Endothelial cell of umbilical vein (primary cell): ENCODE measurements at regions not wholly inside any gene's neighbourhood (a gene's known extent, or its start where the extent isn't known, plus 50 kb on each side); places are given as distances from the start of the nearest gene placed in this dataset.

ENCODE experiments used
- BruUV-seq: library from RNA; stranded (reverse); fragments of 400-500 nt; replicated peaks from 2 replicates; lab custom pipeline; 2021; lab: Mats Ljungman, UMichigan
- CTCF ChIA-PET: fragments of 300-600, 350-600 bp; sonication (Branson Sonifier 250); formaldehyde crosslinking; loops from one replicate; lab custom pipeline; 2021; ENCODE audit warnings: antibody characterized with exemption, inconsistent platforms; lab: Charles Lee
- POLR2A ChIA-PET: fragments of 300-600, 350-600 bp; sonication (Branson Sonifier 250); formaldehyde crosslinking; loops from one replicate; lab custom pipeline; 2021; ENCODE audit warnings: antibody characterized with exemption, inconsistent platforms; lab: Charles Lee
- DNase-seq: peaks from one replicate; pipeline ENCODE4 v3.0.0-alpha.2; 2011; ENCODE audit warnings: low read depth, low spot score
- FAIRE-seq: peaks from 2 replicates; lab custom pipeline; 2011; peaks lifted over from hg19 to GRCh38; lab: Jason Lieb, UNC
- H2AFZ ChIP-seq: 2 replicates; pipeline ENCODE4 v1.6.0; 2012; ENCODE audit warnings: low read depth, low read length, control low read depth, inconsistent platforms
- H3K27ac ChIP-seq: 2 replicates; pipeline ENCODE4 v1.5.1; 2011; ENCODE audit warnings: low read depth, mild to moderate bottlenecking, control low read depth, low read length, moderate library complexity; ENCODE audit not compliant: insufficient read depth
- H3K27me3 ChIP-seq, 2 experiments: 2 replicates each; pipeline versions ENCODE4 v1.6.0 to v1.6.1; 2011; ENCODE audit warnings: low read length in 2 of 2, mixed read lengths in 1 of 2; ENCODE audit not compliant: control insufficient read depth in 2 of 2, insufficient read depth in 2 of 2
- H3K36me3 ChIP-seq, 2 experiments: 2 replicates in 1 of 2; 3 replicates in 1 of 2; pipeline ENCODE4 v1.5.1; 2011; ENCODE audit warnings: low read length in 2 of 2, mild to moderate bottlenecking in 1 of 2, moderate library complexity in 1 of 2; ENCODE audit not compliant: control insufficient read depth in 2 of 2, insufficient read depth in 2 of 2; ENCODE audit errors: extremely low read depth in 1 of 2
- H3K4me1 ChIP-seq: 3 replicates; pipeline ENCODE4 v1.5.1; 2011; ENCODE audit warnings: mild to moderate bottlenecking, low read length; ENCODE audit not compliant: control insufficient read depth, insufficient read depth; ENCODE audit errors: extremely low read depth
- H3K4me2 ChIP-seq: 2 replicates; pipeline ENCODE4 v1.6.1; 2011; ENCODE audit warnings: low read length, control low read depth, mixed read lengths; ENCODE audit not compliant: insufficient read depth
- H3K4me3 ChIP-seq, 3 experiments: fragments of 200-600 bp in 1 of 3; sonication (generic), shearing (Covaris generic) in 1 of 3; replicated peaks in 1 of 3; 2 replicates each; pipeline ENCODE4 v1.5.1; 2011 to 2016; ENCODE audit warnings: control low read depth in 3 of 3, low read length in 3 of 3, mild to moderate bottlenecking in 2 of 3, inconsistent platforms in 1 of 3, low read depth in 1 of 3, moderate library complexity in 1 of 3; ENCODE audit not compliant: insufficient read depth in 1 of 3
- H3K79me2 ChIP-seq: 2 replicates; pipeline ENCODE4 v1.6.0; 2012; ENCODE audit warnings: low read length, inconsistent platforms; ENCODE audit not compliant: control insufficient read depth, insufficient read depth
- H3K9ac ChIP-seq: replicated peaks from 2 replicates; pipeline ENCODE3; 2011; ENCODE audit warnings: low read length, control low read depth; ENCODE audit not compliant: insufficient read depth; ENCODE audit errors: extremely low read depth
- H3K9me1 ChIP-seq: replicated peaks from 3 replicates; pipeline ENCODE4 v1.6.0; 2011; ENCODE audit warnings: mild to moderate bottlenecking, low read length; ENCODE audit not compliant: control insufficient read depth, insufficient read depth; ENCODE audit errors: extremely low read depth
- H3K9me3 ChIP-seq: replicated peaks from 2 replicates; pipeline ENCODE4 v1.5.1; 2012; ENCODE audit warnings: low read length, inconsistent platforms; ENCODE audit not compliant: control insufficient read depth, insufficient read depth
- H4K20me1 ChIP-seq: replicated peaks from 2 replicates; pipeline ENCODE3; 2011; ENCODE audit warnings: mild to moderate bottlenecking, low read length; ENCODE audit not compliant: control insufficient read depth, insufficient read depth; ENCODE audit errors: extremely low read depth
- CTCF ChIP-seq, 2 donors: IDR thresholded peaks; 1 replicate in 1 of 2; 2 replicates in 1 of 2; pipeline ENCODE4 v1.5.1; 2011; ENCODE audit warnings: low read length in 2 of 2, mild to moderate bottlenecking in 2 of 2, moderate library complexity in 2 of 2, control low read depth in 1 of 2, inconsistent platforms in 1 of 2, low read depth in 1 of 2; ENCODE audit not compliant: insufficient read depth in 1 of 2; ENCODE audit errors: extremely low read depth in 1 of 2
- EZH2 ChIP-seq: IDR thresholded peaks from 2 replicates; pipeline ENCODE4 v1.6.1; 2012; ENCODE audit warnings: borderline replicate concordance, low read depth, mild to moderate bottlenecking, moderate library complexity, low read length, inconsistent platforms; ENCODE audit not compliant: severe bottlenecking
- FOS ChIP-seq: IDR thresholded peaks from 2 replicates; pipeline ENCODE4 v1.6.1; 2011; ENCODE audit warnings: mild to moderate bottlenecking, low read length, moderate library complexity, borderline replicate concordance; ENCODE audit not compliant: insufficient read depth
- GATA2 ChIP-seq: IDR thresholded peaks from 2 replicates; pipeline ENCODE4 v1.7.0; 2011; ENCODE audit warnings: low read depth, mild to moderate bottlenecking, moderate library complexity, mixed read lengths, low read length; ENCODE audit not compliant: insufficient read length, insufficient read depth
- JUN ChIP-seq: IDR thresholded peaks from 2 replicates; pipeline ENCODE4 v1.6.1; 2011; ENCODE audit warnings: borderline replicate concordance, low read depth; ENCODE audit not compliant: insufficient read length, insufficient read depth
- MAX ChIP-seq: IDR thresholded peaks from 2 replicates; pipeline ENCODE4 v1.6.1; 2011; ENCODE audit not compliant: insufficient read depth, insufficient read length
- MYC ChIP-seq: IDR thresholded peaks from one replicate; pipeline ENCODE4 v1.6.1; 2011; ENCODE audit warnings: mild to moderate bottlenecking, low read depth, low read length
- POLR2A ChIP-seq: IDR thresholded peaks from 2 replicates; pipeline ENCODE4 v1.6.1; 2012; ENCODE audit warnings: low read depth, mild to moderate bottlenecking, control low read depth, low read length
- POLR2AphosphoS5 ChIP-seq: IDR thresholded peaks from 2 replicates; pipeline ENCODE4 v1.6.1; 2012; ENCODE audit warnings: low read depth, mild to moderate bottlenecking, control low read depth, low read length, moderate library complexity; ENCODE audit not compliant: insufficient read depth
- dilution Hi-C: fragments of 300-500 bp; cut with MboI; formaldehyde crosslinking; loops from one replicate; pipeline ENCODE4 v1.15.0; 2019; ENCODE audit warnings: low sequenced_read_pairs; ENCODE audit not compliant: extremely low pct_ligation_motif_present
- intact Hi-C: fragments of 100-400 bp; cut with micrococcal nuclease; formaldehyde crosslinking; loops from one replicate; pipeline ENCODE4 v1.10.0; 2022

GRCh38 chr14:94922595-94923239 lies 152.8 kb upstream of the GSC start:
- ChIA-PET CTCF (interaction anchor here (0.6 kb wide), 1 partner anchor 467 kb away, joined by 3 read pairs; no protein-coding TSS in a partner anchor), POLR2A (no interaction called here)
- no peak overlapping the region for H3K4me2 ChIP-seq
- H3K9me1 ChIP-seq: no peaks in the 10 kb centered on the region
- no peak for FAIRE-seq
- no peaks in the 10 kb centered on the region for H3K79me2 ChIP-seq
- H3K4me3 ChIP-seq: no peak overlapping the region
- TF ChIP-seq CTCF (IDR thresholded peaks at IDR 0.05; ENCODE audit: extremely low read depth in 1 of 2, insufficient read depth in 1 of 2, low read depth in 1 of 2, low read length in 2 of 2) (no peak), EZH2 (no peak), JUN (no peak), POLR2AphosphoS5 (no peak), FOS (no peak), MAX (no peak), GATA2 (no peak), POLR2A (no peak), MYC (no peak)
- no peaks in the 10 kb centered on the region for H4K20me1 ChIP-seq
- H3K27ac ChIP-seq: no peak overlapping the region
- no peaks in the 10 kb centered on the region for H3K36me3 ChIP-seq
- H3K9ac ChIP-seq: no peak overlapping the region
- H3K27me3 ChIP-seq: no peaks in the 10 kb centered on the region
- intact Hi-C loops: no loop called here
- H3K9me3 ChIP-seq: no peaks in the 10 kb centered on the region
- no peaks in the 10 kb centered on the region for H3K4me1 ChIP-seq
- dilution Hi-C loops: no loop called here
- H2AFZ ChIP-seq: no peak overlapping the region
- no peak for DNase-seq
- BruUV-seq: no TSS peak
